ENCODE measurements at regions not wholly inside any gene's neighbourhood (a gene's known extent, or its start where the extent isn't known, plus 50 kb on each side); places are given as distances from the start of the nearest gene placed in this dataset.

GRCh38 chr15:62403164-62403809 lies 238.2 kb upstream of the C2CD4B start:
- TF ChIP-seq CTCF (IDR thresholded peaks at IDR 0.05), result no peak
- peak in 1 of 2 donors; percentile 22 for TF ChIP-seq POLR2AphosphoS5 (IDR thresholded peaks at IDR 0.05; ENCODE audit: insufficient read depth in 1 of 2, low read depth in 1 of 2)
- no peak for TF ChIP-seq POLR2A (IDR thresholded peaks at IDR 0.05)
